HG02763 (cell line): ENCODE measurements at regions not wholly inside any gene's neighbourhood (a gene's known extent, or its start where the extent isn't known, plus 50 kb on each side); places are given as distances from the start of the nearest gene placed in this dataset.

Source experiments
- ATAC-seq: cut with Tn5 transposase; IDR thresholded peaks from one replicate; pipeline ENCODE4 v1.9.1; 2021; ENCODE audit warnings: mild to moderate bottlenecking, moderate library complexity; ENCODE audit not compliant: unreplicated experiment

- no peak for ATAC-seq
Observed at GRCh38 chr16:9545522-9546437, 454.3 kb downstream of the HAPSTR1 start.

- no peak for ATAC-seq
Observed at GRCh38 chr16:9546438-9546786, 455.0 kb downstream of the HAPSTR1 start.

GRCh38 chr16:9549487-9549886 lies 458.0 kb downstream of the HAPSTR1 start:
- ATAC-seq = no peak

GRCh38 chr16:9555051-9555450 lies 463.6 kb downstream of the HAPSTR1 start:
- no peak for ATAC-seq

- ATAC-seq = no peak
Observed at GRCh38 chr16:9556949-9557665, 465.7 kb downstream of the HAPSTR1 start.

- no peak for ATAC-seq
Observed at GRCh38 chr16:9557713-9558112, 466.3 kb downstream of the HAPSTR1 start.

GRCh38 chr16:9566099-9566498 lies 474.7 kb downstream of the HAPSTR1 start:
- no peak for ATAC-seq

GRCh38 chr16:9567666-9568065 lies 476.2 kb downstream of the HAPSTR1 start:
- ATAC-seq = no peak

- no peak for ATAC-seq
Observed at GRCh38 chr16:9568261-9568660, 476.8 kb downstream of the HAPSTR1 start.

GRCh38 chr16:9570521-9570920 lies 479.1 kb downstream of the HAPSTR1 start:
- no peak for ATAC-seq

- no peak for ATAC-seq
Observed at GRCh38 chr16:9578459-9578858, 487.0 kb downstream of the HAPSTR1 start.

- ATAC-seq = no peak
Observed at GRCh38 chr16:9580025-9580424, 488.6 kb downstream of the HAPSTR1 start.

GRCh38 chr16:9593440-9593839 lies 502.0 kb downstream of the HAPSTR1 start:
- ATAC-seq = no peak

- ATAC-seq = no peak
Observed at GRCh38 chr16:9594047-9594446, 502.6 kb downstream of the HAPSTR1 start.

- no peak for ATAC-seq
Observed at GRCh38 chr16:9594946-9595345, 503.5 kb downstream of the HAPSTR1 start.

- no peak for ATAC-seq
Observed at GRCh38 chr16:9595393-9595792, 503.9 kb downstream of the HAPSTR1 start.

GRCh38 chr16:9596788-9597187 lies 505.3 kb downstream of the HAPSTR1 start:
- no peak for ATAC-seq

GRCh38 chr16:9597967-9598730 lies 506.7 kb downstream of the HAPSTR1 start:
- no peak for ATAC-seq

GRCh38 chr16:9598731-9599083 lies 507.3 kb downstream of the HAPSTR1 start:
- no peak for ATAC-seq

GRCh38 chr16:9599415-9600120 lies 508.1 kb downstream of the HAPSTR1 start:
- no peak for ATAC-seq

- no peak for ATAC-seq
Observed at GRCh38 chr16:9602189-9602588, 510.7 kb downstream of the HAPSTR1 start.
